ENCODE measurements at regions not wholly inside any gene's neighbourhood (a gene's known extent, or its start where the extent isn't known, plus 50 kb on each side); places are given as distances from the start of the nearest gene placed in this dataset.

DNA sequence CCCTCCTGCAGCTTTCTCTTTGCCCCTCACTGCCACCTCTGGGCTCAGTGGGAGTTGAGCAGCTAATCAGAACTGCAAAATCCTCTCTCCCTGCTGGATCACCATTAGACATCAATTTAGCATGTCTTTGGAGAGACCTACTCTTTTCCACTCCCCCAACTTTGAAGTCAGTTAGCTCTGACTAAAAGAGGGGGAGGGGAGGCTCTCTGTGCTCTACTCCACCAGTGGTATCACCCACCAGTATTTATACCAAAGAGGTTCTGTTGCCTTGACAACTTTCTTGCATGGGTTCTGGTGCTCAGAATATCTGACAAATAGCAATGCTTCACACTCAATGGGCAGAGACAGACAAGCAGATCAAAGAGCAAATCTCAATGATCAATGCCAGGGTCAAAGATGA, 146.2 kb upstream of the ROPN1 start:
- FAIRE-seq (no peak), DNase-seq (ENCODE audit: low read depth in 1 of 2, low spot score in 2 of 2) (no peak)
- Histone ChIP-seq H3K23ac (ENCODE audit: insufficient read length) (no peak overlapping the region), H2BK15ac (ENCODE audit: low read length) (no peak overlapping the region), H3K4me2 (ENCODE audit: insufficient read depth in 1 of 2, low read depth in 2 of 2, low read length in 2 of 2) (no peak overlapping the region), H3K27ac (ENCODE audit: low read depth, low read length) (no peak overlapping the region), H3K36me3 (ENCODE audit: control insufficient read depth in 2 of 4, insufficient read depth in 4 of 4, low read length in 3 of 4) (no peaks in the 10 kb centered on the region), H2AFZ (ENCODE audit: low read length) (no peak overlapping the region), H4K8ac (ENCODE audit: extremely low read depth, insufficient read depth, low read length) (no peak overlapping the region), H4K5ac (ENCODE audit: insufficient read length, low read depth, low read length) (no peak overlapping the region), H2BK12ac (ENCODE audit: low read depth, low read length) (no peak overlapping the region), H3K23me2 (ENCODE audit: low read depth, low read length) (no peaks in the 10 kb centered on the region; the same call in 1 of the 2 replicates), H3K9me3 (ENCODE audit: insufficient read depth in 2 of 2, low read depth in 1 of 2, low read length in 1 of 2) (no peaks in the 10 kb centered on the region), H2BK20ac (ENCODE audit: low read length) (no peak overlapping the region), H4K20me1 (replicated peaks in 1 of 2; ENCODE audit: control insufficient read depth in 1 of 2, insufficient read depth in 2 of 2, low read length in 2 of 2) (no peaks in the 10 kb centered on the region), H3K56ac (replicated peaks; ENCODE audit: insufficient read length, low read depth, low read length) (no peak overlapping the region), H3K9ac (replicated peaks in 1 of 4; ENCODE audit: extremely low read depth in 1 of 4, low read depth in 3 of 4, low read length in 3 of 4) (no peak overlapping the region), H3K4ac (replicated peaks; ENCODE audit: insufficient read length, low read depth, low read length) (no peak overlapping the region), H3K14ac (ENCODE audit: insufficient read length) (no peak overlapping the region), H3K4me3 (ENCODE audit: extremely low read depth in 1 of 4, insufficient read depth in 2 of 4, low read depth in 3 of 4, low read length in 4 of 4) (no peak overlapping the region), H4K91ac (replicated peaks; ENCODE audit: insufficient read length, low read length) (no peak overlapping the region), H3K79me2 (ENCODE audit: control insufficient read depth in 1 of 2, insufficient read depth in 2 of 2, low read length in 2 of 2) (no peaks in the 10 kb centered on the region), H3K27me3 (replicated peaks in 1 of 4; ENCODE audit: control insufficient read depth in 3 of 4, extremely low read depth in 1 of 4, insufficient read depth in 3 of 4, low read length in 3 of 4) (no peaks in the 10 kb centered on the region), H2BK5ac (ENCODE audit: low read depth, low read length) (no peak overlapping the region), H3K18ac (ENCODE audit: extremely low read depth, low read length) (no peak overlapping the region), H3K4me1 (replicated peaks in 1 of 4; ENCODE audit: control insufficient read depth in 3 of 4, insufficient read depth in 4 of 4, low read length in 3 of 4) (peaks cover 0 to 4% (median 2%) of the 10 kb centered on the region in 4 experiments; a peak in 2 of 7 replicates), H2AK5ac (ENCODE audit: low read depth, low read length) (no peak overlapping the region), H3K79me1 (ENCODE audit: low read depth, low read length) (no peaks in the 10 kb centered on the region), H2BK120ac (replicated peaks; ENCODE audit: low read depth, low read length) (no peak overlapping the region)
- CTCF ChIA-PET (ENCODE audit: partially characterized antibody) = interaction anchor here (0.8 to 2.2 kb wide), 3 partner anchors 9 to 58 kb away, joined by 3 to 8 read pairs (median 4); no protein-coding TSS in a partner anchor
- POLR2A ChIA-PET (ENCODE audit: partially characterized antibody) = no interaction called here
- TF ChIP-seq RFX5 (IDR thresholded peaks at IDR 0.05; ENCODE audit: borderline replicate concordance, low read depth, low read length) (no peak), HDAC2 (IDR thresholded peaks at IDR 0.05; ENCODE audit: borderline replicate concordance in 1 of 2, low read depth in 2 of 2, low read length in 2 of 2) (no peak), TAF1 (IDR thresholded peaks at IDR 0.05; ENCODE audit: low read depth, low read length) (no peak), GTF2F1 (IDR thresholded peaks at IDR 0.05; ENCODE audit: borderline replicate concordance, low read depth, low read length) (no peak)
